CD4-positive, alpha-beta T cell treated with Interleukin-17A for 1 hour (primary cell): ENCODE measurements at regions not wholly inside any gene's neighbourhood (a gene's known extent, or its start where the extent isn't known, plus 50 kb on each side); places are given as distances from the start of the nearest gene placed in this dataset.
"Not testable (repeated sequence)": the region's sequence is repeated elsewhere in the genome, so short reads cannot be mapped to it uniquely, and the experiment has no call there.

Experiments used
- DNase-seq: peaks from one replicate; pipeline ENCODE4 v3.0.0-alpha.2; 2020

- DNase-seq, result no peak
These were observed 393.6 kb downstream of the KCNA4 start for GRCh38 chr11:29623144-29623722.

GRCh38 chr11:29616611-29617010 is 400.2 kb downstream of the KCNA4 start:
- no peak for DNase-seq

- no peak for DNase-seq
These were observed 404.4 kb downstream of the KCNA4 start for GRCh38 chr11:29612423-29612822.

GRCh38 chr11:29606330-29607031 is 410.3 kb downstream of the KCNA4 start:
- DNase-seq, result no peak

- DNase-seq, result not testable (repeated sequence)
These were observed 416.7 kb downstream of the KCNA4 start for GRCh38 chr11:29600151-29600575.

- no peak for DNase-seq
These were observed 432.5 kb downstream of the KCNA4 start for GRCh38 chr11:29584342-29584741.

- DNase-seq, result no peak
These were observed 438.0 kb downstream of the KCNA4 start for GRCh38 chr11:29578806-29579205.

- DNase-seq, result no peak
These were observed 452.3 kb downstream of the KCNA4 start for GRCh38 chr11:29564486-29564885.

- DNase-seq, result no peak
These were observed 454.6 kb downstream of the KCNA4 start for GRCh38 chr11:29562183-29562582.

- no peak for DNase-seq
These were observed 462.8 kb downstream of the KCNA4 start for GRCh38 chr11:29553990-29554389.

GRCh38 chr11:29538339-29539036 is 478.3 kb downstream of the KCNA4 start:
- DNase-seq, result no peak

- no peak for DNase-seq
These were observed 482.0 kb downstream of the KCNA4 start for GRCh38 chr11:29534836-29535235.

GRCh38 chr11:29530961-29531360 is 485.9 kb downstream of the KCNA4 start:
- DNase-seq, result no peak

GRCh38 chr11:29527391-29527936 is 489.4 kb downstream of the KCNA4 start:
- peak; percentile 16 for DNase-seq

GRCh38 chr11:29518389-29519174 is 498.2 kb downstream of the KCNA4 start:
- DNase-seq, result no peak

GRCh38 chr11:29511394-29511793 is 505.4 kb downstream of the KCNA4 start:
- no peak for DNase-seq

GRCh38 chr11:29507376-29507775 is 509.5 kb downstream of the KCNA4 start:
- DNase-seq, result no peak

GRCh38 chr11:29495676-29496075 is 521.2 kb downstream of the KCNA4 start:
- no peak for DNase-seq

- no peak for DNase-seq
These were observed 525.9 kb downstream of the KCNA4 start for GRCh38 chr11:29490938-29491337.

- no peak for DNase-seq
These were observed 530.5 kb downstream of the KCNA4 start for GRCh38 chr11:29486301-29486700.

GRCh38 chr11:29485641-29486040 is 531.2 kb downstream of the KCNA4 start:
- no peak for DNase-seq

GRCh38 chr11:29484548-29484947 is 532.3 kb downstream of the KCNA4 start:
- DNase-seq, result no peak

- no peak for DNase-seq
These were observed 533.0 kb downstream of the KCNA4 start for GRCh38 chr11:29483831-29484230.
